Central memory CD8-positive, alpha-beta T cell (primary cell): ENCODE measurements at regions not wholly inside any gene's neighbourhood (a gene's known extent, or its start where the extent isn't known, plus 50 kb on each side); places are given as distances from the start of the nearest gene placed in this dataset.

ENCODE experiments used
- ATAC-seq: fragments of 150-1000 bp; cut with Tn5 transposase; replicated peaks from 2 replicates; pipeline ENCODE4 v1.10.0; 2022; ENCODE audit warnings: mild to moderate bottlenecking, moderate FRiP score, moderate number of reproducible peaks; ENCODE audit not compliant: poor library complexity, severe bottlenecking; ENCODE audit errors: extremely low read depth
- DNase-seq, 2 donors: peaks; one replicate each; pipeline ENCODE4 v3.0.0; 2021; ENCODE audit warnings: low spot score in 2 of 2
- H3K27ac Mint-ChIP-seq: one replicate; pipeline ENCODE4 v1.8.0; 2022; ENCODE audit warnings: low read depth, mild to moderate bottlenecking, moderate library complexity, mixed read lengths
- H3K27me3 Mint-ChIP-seq: one replicate; pipeline ENCODE4 v1.8.0; 2022; ENCODE audit warnings: mixed read lengths
- H3K36me3 Mint-ChIP-seq: one replicate; pipeline ENCODE4 v1.8.0; 2022; ENCODE audit warnings: mild to moderate bottlenecking, moderate library complexity, mixed read lengths; ENCODE audit not compliant: insufficient read depth
- H3K4me1 Mint-ChIP-seq: one replicate; pipeline ENCODE4 v1.8.0; 2022; ENCODE audit warnings: mixed read lengths
- H3K4me3 Mint-ChIP-seq: one replicate; pipeline ENCODE4 v1.8.0; 2022; ENCODE audit warnings: mild to moderate bottlenecking, moderate library complexity, mixed read lengths
- H3K9me3 Mint-ChIP-seq: one replicate; pipeline ENCODE4 v1.8.0; 2022; ENCODE audit warnings: mixed read lengths

DNA sequence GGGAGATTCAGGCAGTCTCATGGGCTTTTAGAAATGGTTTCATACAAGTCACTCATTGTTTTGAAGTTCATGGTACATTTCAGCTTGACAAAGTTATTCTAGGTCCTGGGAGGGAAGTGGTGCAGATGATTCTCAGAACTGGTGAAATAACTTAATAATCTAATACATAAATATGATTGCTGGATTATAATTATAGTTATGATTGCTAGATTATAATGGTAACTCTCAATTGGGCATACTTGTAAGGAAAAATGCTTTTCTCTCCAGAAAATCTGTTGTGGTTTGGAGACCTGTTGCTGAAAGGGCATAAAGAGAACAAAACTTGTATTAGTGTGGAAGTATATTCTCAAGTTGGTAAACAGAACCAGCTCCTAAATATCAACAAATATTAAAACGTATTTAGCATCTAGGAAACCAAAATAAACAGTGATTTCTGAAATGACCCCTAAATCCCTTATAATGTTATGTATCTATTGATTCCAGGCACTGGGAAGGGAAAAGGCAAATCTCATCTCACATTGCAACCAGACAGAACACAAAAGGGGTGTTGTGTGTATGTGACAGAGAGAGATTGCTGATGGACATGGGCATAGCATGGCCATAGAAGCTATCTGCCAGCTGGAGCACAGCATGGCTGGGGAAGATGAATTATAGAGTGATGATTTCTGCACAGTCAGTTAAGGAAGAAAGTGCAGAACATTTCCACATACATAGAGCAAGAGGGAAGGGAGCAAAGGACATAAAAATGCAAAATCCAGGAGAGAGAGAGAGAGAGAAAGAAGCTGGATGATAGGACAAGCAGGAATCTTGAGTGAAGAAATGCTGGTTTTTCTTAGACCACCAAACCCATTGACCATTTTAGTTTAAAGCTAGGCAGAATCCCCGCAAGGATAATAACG is 87.1 kb upstream of the FRY start:
- H3K36me3 Mint-ChIP-seq = no peaks in the 10 kb centered on the region
- no peak overlapping the region for H3K4me3 Mint-ChIP-seq
- no peaks in the 10 kb centered on the region for H3K4me1 Mint-ChIP-seq
- no peaks in the 10 kb centered on the region for H3K9me3 Mint-ChIP-seq
- H3K27me3 Mint-ChIP-seq = peaks cover 8% of the 10 kb centered on the region
- no peak overlapping the region for H3K27ac Mint-ChIP-seq
- ATAC-seq (no peak), DNase-seq (no peak)

GRCh38 chr13:31945202-31945961 is 86.2 kb upstream of the FRY start:
- ATAC-seq (no peak), DNase-seq (no peak)
- Mint-ChIP-seq H3K27ac (no peak overlapping the region), H3K27me3 (peaks cover 8% of the 10 kb centered on the region), H3K9me3 (no peaks in the 10 kb centered on the region), H3K36me3 (no peaks in the 10 kb centered on the region), H3K4me3 (no peak overlapping the region), H3K4me1 (no peaks in the 10 kb centered on the region)

GRCh38 chr13:31946091-31946770 is 85.3 kb upstream of the FRY start:
- no peaks in the 10 kb centered on the region for H3K4me1 Mint-ChIP-seq
- no peak for DNase-seq
- no peak overlapping the region for H3K4me3 Mint-ChIP-seq
- no peaks in the 10 kb centered on the region for H3K9me3 Mint-ChIP-seq
- no peak for ATAC-seq
- H3K27ac Mint-ChIP-seq = no peak overlapping the region
- H3K27me3 Mint-ChIP-seq = peaks cover 8% of the 10 kb centered on the region
- no peaks in the 10 kb centered on the region for H3K36me3 Mint-ChIP-seq

DNA sequence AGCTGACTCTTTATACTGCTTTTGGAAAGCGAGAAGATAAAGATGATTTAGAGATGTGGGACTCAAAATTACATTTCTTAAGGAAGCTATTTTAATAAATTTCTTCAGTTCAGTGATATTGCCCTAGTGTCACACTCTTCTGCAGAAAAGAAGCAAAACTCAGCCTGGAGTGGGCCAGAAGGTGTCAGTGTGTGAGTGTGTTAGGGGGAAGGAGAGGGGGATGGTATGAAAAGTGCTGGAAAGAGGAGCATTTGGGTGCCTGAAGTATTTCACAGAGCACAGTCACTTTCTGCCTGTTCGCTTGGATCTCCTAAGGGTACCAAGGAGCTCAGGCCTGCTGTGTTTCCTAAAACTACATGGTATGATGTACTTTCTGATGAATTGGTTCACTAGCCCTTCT is 84.5 kb upstream of the FRY start:
- Mint-ChIP-seq H3K27ac (no peak overlapping the region), H3K9me3 (no peaks in the 10 kb centered on the region), H3K36me3 (no peaks in the 10 kb centered on the region), H3K4me1 (no peaks in the 10 kb centered on the region), H3K27me3 (peaks cover 8% of the 10 kb centered on the region), H3K4me3 (no peak overlapping the region)
- DNase-seq = no peak
- no peak for ATAC-seq

DNA sequence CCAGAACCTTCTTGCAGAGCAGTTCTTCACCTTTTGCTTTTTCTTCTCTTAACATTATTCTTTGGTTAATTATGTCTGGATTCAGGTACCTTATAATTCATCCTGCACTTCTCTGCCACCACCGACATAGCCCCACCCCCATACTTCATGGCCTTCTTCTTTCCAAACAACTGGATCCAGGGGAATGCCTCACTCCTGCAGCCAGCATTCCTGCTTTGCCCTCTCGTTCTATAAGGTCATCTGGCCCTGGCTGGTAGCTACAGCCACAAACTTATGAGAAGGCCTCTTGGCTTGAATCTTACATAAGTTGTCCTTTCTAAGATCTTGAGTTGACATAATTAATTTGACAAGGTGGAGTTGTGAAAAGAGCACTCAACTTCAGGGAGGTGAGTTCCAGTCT is 84.1 kb upstream of the FRY start:
- no peak overlapping the region for H3K27ac Mint-ChIP-seq
- peaks cover 8% of the 10 kb centered on the region for H3K27me3 Mint-ChIP-seq

DNA sequence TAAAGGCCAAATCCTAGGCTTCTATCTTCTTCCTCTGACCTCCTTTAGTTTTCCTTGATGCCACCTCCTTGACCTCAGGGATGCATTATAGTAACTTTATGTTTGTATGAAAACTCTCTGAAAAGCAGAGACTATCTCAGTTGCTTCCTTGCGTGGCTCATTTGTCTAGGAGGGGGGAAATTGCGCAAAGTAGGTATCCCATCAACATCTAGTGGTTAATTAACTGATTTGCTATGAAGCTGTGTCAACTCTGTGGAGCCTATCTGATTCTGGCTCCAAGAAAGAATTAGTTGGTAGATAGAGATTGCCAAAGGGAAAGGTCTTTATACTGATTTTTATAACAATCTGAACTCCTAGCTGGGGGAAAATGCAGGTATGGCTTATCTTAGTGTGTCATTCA is 82.1 kb upstream of the FRY start:
- no peaks in the 10 kb centered on the region for H3K9me3 Mint-ChIP-seq
- no peak overlapping the region for H3K27ac Mint-ChIP-seq
- peaks cover 3% of the 10 kb centered on the region for H3K27me3 Mint-ChIP-seq
- no peaks in the 10 kb centered on the region for H3K4me1 Mint-ChIP-seq
- H3K36me3 Mint-ChIP-seq = no peaks in the 10 kb centered on the region
- H3K4me3 Mint-ChIP-seq = no peak overlapping the region
- DNase-seq = no peak
- no peak for ATAC-seq

More for the DNA sequence above, 84.1 kb upstream of the FRY start:
- Mint-ChIP-seq H3K36me3 (no peaks in the 10 kb centered on the region), H3K4me3 (no peak overlapping the region), H3K4me1 (no peaks in the 10 kb centered on the region), H3K9me3 (no peaks in the 10 kb centered on the region)
- ATAC-seq (no peak), DNase-seq (no peak)

DNA sequence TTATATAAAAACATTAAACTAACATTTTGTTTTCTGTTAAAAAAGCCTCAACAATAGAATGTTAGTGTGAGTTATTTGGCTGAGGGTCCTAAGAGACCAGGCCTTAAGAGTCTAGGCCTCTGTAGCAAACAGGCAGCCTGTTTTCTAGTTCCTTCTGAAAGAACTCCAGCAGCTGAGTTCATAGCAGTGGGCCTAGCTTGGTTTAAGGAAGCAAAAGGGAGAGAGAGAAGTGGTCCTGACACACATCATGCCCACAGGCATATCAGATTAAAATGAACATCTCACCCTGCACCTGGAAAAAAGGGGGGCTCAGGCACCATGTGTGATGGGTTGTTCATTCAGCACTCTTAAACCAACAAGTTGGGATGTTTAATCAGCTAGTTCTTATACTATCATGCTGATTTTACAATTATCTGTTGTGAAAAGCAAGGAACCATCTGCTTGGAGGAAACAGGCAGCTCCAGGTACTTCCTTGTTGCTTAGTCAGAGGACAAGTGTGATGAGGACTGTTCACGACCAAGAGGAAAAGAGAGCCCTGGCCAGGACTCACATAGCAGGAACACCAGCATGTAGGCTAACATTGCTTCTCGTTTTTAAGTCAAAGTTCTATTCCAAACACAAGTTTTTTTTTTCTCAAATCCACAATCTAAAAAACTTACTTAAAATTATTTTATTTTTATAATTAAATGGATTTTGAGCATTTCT is 81.3 kb upstream of the FRY start:
- no peaks in the 10 kb centered on the region for H3K4me1 Mint-ChIP-seq

DNA sequence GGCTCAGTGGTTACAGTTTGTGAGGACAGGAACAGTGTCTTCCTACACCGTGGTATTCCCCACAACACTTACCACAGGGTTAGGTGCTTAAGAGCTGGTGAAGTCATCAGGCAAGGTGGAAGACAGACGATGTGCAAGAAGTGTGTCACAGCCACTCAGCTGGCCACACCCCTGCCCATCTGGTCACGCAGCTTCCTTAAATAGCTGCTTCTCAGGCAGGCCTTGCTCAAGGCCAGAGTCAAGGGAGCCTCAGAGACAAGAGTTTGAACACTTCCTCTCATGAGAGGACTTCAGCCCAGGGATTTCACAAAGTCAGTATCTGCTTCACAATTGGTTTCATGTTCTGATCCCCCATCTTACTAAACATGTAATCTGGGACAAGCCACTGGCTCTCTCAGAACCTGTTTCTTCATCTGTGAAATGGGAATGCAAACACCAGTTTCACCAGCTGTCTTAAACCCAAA is 80.3 kb upstream of the FRY start:
- Mint-ChIP-seq H3K4me1 (no peaks in the 10 kb centered on the region), H3K36me3 (no peaks in the 10 kb centered on the region), H3K9me3 (no peaks in the 10 kb centered on the region), H3K27me3 (no peaks in the 10 kb centered on the region), H3K27ac (no peak overlapping the region), H3K4me3 (no peak overlapping the region)
- ATAC-seq = peak; percentile 26
- DNase-seq = peak in 1 of 2 donors; percentile 12

More for the DNA sequence above, 81.3 kb upstream of the FRY start:
- Mint-ChIP-seq H3K4me3 (no peak overlapping the region), H3K36me3 (no peaks in the 10 kb centered on the region), H3K9me3 (no peaks in the 10 kb centered on the region), H3K27ac (no peak overlapping the region), H3K27me3 (no peaks in the 10 kb centered on the region)
- ATAC-seq (no peak), DNase-seq (no peak)

DNA sequence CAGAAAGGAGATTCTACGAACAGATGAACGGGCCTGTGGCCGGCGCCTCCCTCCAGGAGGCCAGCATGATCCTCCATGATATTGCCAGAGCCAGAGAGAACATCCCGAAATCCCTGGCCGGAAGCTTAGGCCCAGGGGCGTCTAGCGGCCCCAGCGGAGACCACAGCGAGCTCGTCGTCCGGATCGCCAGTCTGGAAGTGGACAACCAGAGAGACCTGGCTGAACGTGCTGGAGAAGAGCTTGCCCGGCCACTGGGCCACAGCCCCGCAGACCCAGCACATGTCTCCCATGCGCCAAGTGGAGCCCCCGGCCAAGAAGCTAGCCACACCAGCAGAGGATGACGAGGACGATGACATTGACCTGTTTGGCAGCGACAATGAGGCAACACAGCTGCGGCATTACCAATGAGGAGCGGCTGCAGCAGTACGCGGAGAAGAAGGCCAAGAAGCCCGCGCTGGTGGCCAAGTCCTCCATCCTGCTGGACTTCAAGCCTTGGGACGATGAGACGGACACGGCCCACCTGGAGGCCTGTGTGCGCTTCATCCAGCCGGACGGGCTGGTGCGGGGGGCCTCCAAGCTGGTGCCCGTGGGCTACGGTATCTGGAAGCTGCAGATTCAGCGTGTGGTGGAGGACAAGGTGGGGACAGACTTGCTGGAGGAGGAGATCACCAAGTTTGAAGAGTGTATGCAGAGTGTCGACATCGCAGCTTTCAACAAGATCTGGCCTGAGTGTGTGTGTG is 78.8 kb upstream of the FRY start:
- Mint-ChIP-seq H3K9me3 (no peaks in the 10 kb centered on the region), H3K4me3 (no peak overlapping the region), H3K27me3 (no peaks in the 10 kb centered on the region), H3K4me1 (no peaks in the 10 kb centered on the region), H3K36me3 (no peaks in the 10 kb centered on the region), H3K27ac (no peak overlapping the region)
- ATAC-seq (no peak), DNase-seq (no peak)

DNA sequence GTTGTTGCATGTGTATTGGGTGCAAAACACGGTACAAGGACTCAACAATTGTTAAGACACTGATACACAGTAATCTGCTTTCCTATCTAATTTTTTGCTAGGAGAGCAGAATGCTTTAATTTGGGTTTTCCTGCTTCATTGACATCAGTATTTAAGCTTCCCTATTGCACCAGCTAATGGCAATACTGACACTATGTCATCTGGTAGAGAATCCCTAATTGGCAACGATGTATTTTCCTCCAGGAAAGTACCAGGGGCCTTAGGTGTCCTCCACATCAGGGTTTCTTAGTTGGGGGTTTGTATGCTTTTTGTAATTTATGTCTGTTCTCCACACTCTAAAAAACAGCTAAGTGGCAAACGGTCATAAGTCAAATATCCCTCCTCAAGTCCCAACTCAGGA is 76.5 kb upstream of the FRY start:
- no peak for DNase-seq
- ATAC-seq = no peak
- no peak overlapping the region for H3K27ac Mint-ChIP-seq
- H3K4me1 Mint-ChIP-seq = no peaks in the 10 kb centered on the region
- no peaks in the 10 kb centered on the region for H3K27me3 Mint-ChIP-seq
- H3K4me3 Mint-ChIP-seq = no peak overlapping the region
- no peaks in the 10 kb centered on the region for H3K36me3 Mint-ChIP-seq
- H3K9me3 Mint-ChIP-seq = no peaks in the 10 kb centered on the region

DNA sequence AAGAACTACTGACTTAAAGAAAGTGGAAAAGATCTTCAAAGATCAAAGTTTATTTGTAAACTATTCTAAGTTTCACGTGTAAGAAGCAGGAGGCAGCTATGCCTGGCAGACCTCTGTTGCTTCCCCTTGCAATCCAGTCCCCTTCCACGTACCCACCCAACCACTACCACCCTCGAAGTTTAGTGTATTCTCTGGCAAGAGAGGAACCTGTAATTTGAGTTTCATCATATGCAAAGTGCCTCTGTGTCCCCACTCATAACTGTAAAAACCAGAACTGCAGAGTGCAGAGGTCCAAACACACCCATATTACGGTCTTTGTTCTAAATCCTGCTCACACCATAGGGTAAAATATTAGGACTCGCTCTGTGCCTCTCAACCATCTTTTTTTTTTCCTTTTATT is 75.8 kb upstream of the FRY start:
- H3K27ac Mint-ChIP-seq = no peak overlapping the region
- H3K27me3 Mint-ChIP-seq = no peaks in the 10 kb centered on the region
- DNase-seq = no peak
- no peaks in the 10 kb centered on the region for H3K4me1 Mint-ChIP-seq
- no peaks in the 10 kb centered on the region for H3K36me3 Mint-ChIP-seq
- no peak overlapping the region for H3K4me3 Mint-ChIP-seq
- no peaks in the 10 kb centered on the region for H3K9me3 Mint-ChIP-seq
- no peak for ATAC-seq
